ENCODE measurements at regions not wholly inside any gene's neighbourhood (a gene's known extent, or its start where the extent isn't known, plus 50 kb on each side); places are given as distances from the start of the nearest gene placed in this dataset.

GRCh38 chr18:44386401-44386800 lies 294.3 kb upstream of the SETBP1 start:
- Histone ChIP-seq H3K4me3 (no peak overlapping the region), H3K36me3 (ENCODE audit: insufficient read depth, low read length) (no peaks in the 10 kb centered on the region), H3K9me3 (ENCODE audit: low read depth, low read length) (no peaks in the 10 kb centered on the region), H3K9ac (ENCODE audit: insufficient read length) (no peak overlapping the region), H3K27ac (no peak overlapping the region)
- DNase-seq (ENCODE audit: low read depth, low spot score) = no peak
- no peak for TF ChIP-seq EZH2 (IDR thresholded peaks at IDR 0.05)
- TF ChIP-seq FOXP2 (optimal IDR thresholded peaks at IDR 0.05; ENCODE audit: control extremely low read depth, extremely low read length, insufficient read depth) = no peak
- no peak for TF ChIP-seq POLR2AphosphoS5 (IDR thresholded peaks at IDR 0.05; ENCODE audit: borderline replicate concordance, low read depth, low read length)

DNA sequence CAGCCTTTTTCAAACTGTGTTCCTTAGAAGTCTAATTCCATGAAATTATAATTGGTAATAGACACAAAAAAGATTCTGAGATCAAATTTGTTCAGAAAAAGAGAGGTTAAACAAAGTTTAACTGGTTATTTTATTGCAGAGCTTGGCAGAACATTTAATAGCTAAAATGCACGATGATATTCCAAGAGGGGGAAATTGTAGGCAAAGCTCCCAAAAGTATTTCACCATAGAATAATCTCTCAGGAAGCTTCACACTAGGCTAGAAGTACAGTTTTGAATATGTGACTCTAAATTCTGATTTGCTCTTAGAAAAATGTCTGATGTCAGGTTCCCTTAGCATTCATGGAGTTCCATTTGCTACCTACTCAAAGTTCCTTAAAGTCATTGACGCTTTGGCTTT lies 292.4 kb upstream of the SETBP1 start:
- Histone ChIP-seq H3K4me3 (no peak overlapping the region), H3K9ac (ENCODE audit: insufficient read length) (no peak overlapping the region), H3K9me3 (ENCODE audit: low read depth, low read length) (no peaks in the 10 kb centered on the region), H3K27ac (no peak overlapping the region), H3K36me3 (ENCODE audit: insufficient read depth, low read length) (no peaks in the 10 kb centered on the region)
- TF ChIP-seq EZH2 (IDR thresholded peaks at IDR 0.05) (no peak), POLR2AphosphoS5 (IDR thresholded peaks at IDR 0.05; ENCODE audit: borderline replicate concordance, low read depth, low read length) (no peak), FOXP2 (optimal IDR thresholded peaks at IDR 0.05; ENCODE audit: control extremely low read depth, extremely low read length, insufficient read depth) (no peak)
- DNase-seq (ENCODE audit: low read depth, low spot score) = no peak

GRCh38 chr18:44392933-44393332 lies 287.8 kb upstream of the SETBP1 start:
- H3K9ac ChIP-seq (ENCODE audit: insufficient read length) = no peak overlapping the region
- no peak overlapping the region for H3K4me3 ChIP-seq
- no peaks in the 10 kb centered on the region for H3K9me3 ChIP-seq (ENCODE audit: low read depth, low read length)
- DNase-seq (ENCODE audit: low read depth, low spot score) = no peak
- no peak overlapping the region for H3K27ac ChIP-seq
- H3K36me3 ChIP-seq (ENCODE audit: insufficient read depth, low read length) = no peaks in the 10 kb centered on the region
- TF ChIP-seq EZH2 (IDR thresholded peaks at IDR 0.05) = no peak

DNA sequence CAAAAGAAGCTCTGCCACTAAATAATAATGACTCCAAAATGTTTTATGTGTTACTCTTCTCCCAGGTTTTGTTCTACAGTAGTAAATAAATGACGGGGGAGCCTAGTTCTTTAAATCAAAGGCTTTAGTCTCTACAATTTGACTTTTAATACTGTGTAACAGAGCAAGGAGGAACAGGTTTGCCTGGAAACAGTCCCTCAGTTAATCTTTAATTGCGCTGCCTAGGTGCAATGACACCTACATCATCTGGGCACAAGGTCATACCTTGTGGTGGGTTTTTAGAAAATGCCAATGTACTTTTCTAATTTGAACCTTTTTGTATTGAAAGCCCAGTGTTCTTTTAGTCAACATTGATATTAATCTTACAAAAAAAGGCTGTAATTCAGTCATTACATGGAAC lies 287.3 kb upstream of the SETBP1 start:
- no peak for DNase-seq (ENCODE audit: low read depth, low spot score)
- no peak overlapping the region for H3K4me3 ChIP-seq
- no peak for TF ChIP-seq EZH2 (IDR thresholded peaks at IDR 0.05)
- TF ChIP-seq FOXP2 (optimal IDR thresholded peaks at IDR 0.05; ENCODE audit: control extremely low read depth, extremely low read length, insufficient read depth) = no peak
- no peak for TF ChIP-seq POLR2AphosphoS5 (IDR thresholded peaks at IDR 0.05; ENCODE audit: borderline replicate concordance, low read depth, low read length)
- no peak overlapping the region for H3K9ac ChIP-seq (ENCODE audit: insufficient read length)
- H3K36me3 ChIP-seq (ENCODE audit: insufficient read depth, low read length) = no peaks in the 10 kb centered on the region
- H3K27ac ChIP-seq = no peak overlapping the region
- no peaks in the 10 kb centered on the region for H3K9me3 ChIP-seq (ENCODE audit: low read depth, low read length)

DNA sequence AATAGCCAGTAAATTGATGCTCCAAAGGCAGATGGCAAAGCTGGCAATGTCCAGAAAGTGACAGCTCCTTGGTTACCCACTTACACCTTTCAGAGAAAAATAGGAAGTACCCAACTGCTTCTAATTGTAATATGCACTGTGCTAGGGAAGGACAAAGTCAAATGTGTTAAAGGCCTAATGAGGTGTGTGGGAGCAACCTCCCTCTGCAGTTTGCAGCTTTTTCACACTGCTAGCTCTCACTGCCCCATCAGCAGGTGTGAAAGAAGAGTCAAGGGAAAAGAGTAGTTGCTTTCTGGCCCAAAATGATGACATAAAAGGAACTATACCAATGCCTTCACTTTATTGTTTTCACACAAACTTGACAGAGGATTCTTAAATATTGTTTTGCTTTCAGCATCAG lies 284.1 kb upstream of the SETBP1 start:
- Histone ChIP-seq H3K36me3 (ENCODE audit: insufficient read depth, low read length) (no peaks in the 10 kb centered on the region), H3K4me3 (no peak overlapping the region), H3K9ac (ENCODE audit: insufficient read length) (no peak overlapping the region), H3K9me3 (ENCODE audit: low read depth, low read length) (no peaks in the 10 kb centered on the region), H3K27ac (no peak overlapping the region)
- DNase-seq (ENCODE audit: low read depth, low spot score) = no peak
- TF ChIP-seq POLR2AphosphoS5 (IDR thresholded peaks at IDR 0.05; ENCODE audit: borderline replicate concordance, low read depth, low read length) (no peak), FOXP2 (optimal IDR thresholded peaks at IDR 0.05; ENCODE audit: control extremely low read depth, extremely low read length, insufficient read depth) (no peak), EZH2 (IDR thresholded peaks at IDR 0.05) (no peak)

GRCh38 chr18:44409071-44409470 lies 271.6 kb upstream of the SETBP1 start:
- TF ChIP-seq POLR2AphosphoS5 (IDR thresholded peaks at IDR 0.05; ENCODE audit: borderline replicate concordance, low read depth, low read length) (no peak), FOXP2 (optimal IDR thresholded peaks at IDR 0.05; ENCODE audit: control extremely low read depth, extremely low read length, insufficient read depth) (no peak), EZH2 (IDR thresholded peaks at IDR 0.05) (no peak)
- Histone ChIP-seq H3K9me3 (ENCODE audit: low read depth, low read length) (no peaks in the 10 kb centered on the region), H3K27ac (no peak overlapping the region), H3K4me3 (no peak overlapping the region), H3K36me3 (ENCODE audit: insufficient read depth, low read length) (no peaks in the 10 kb centered on the region), H3K9ac (ENCODE audit: insufficient read length) (no peak overlapping the region)
- DNase-seq (ENCODE audit: low read depth, low spot score) = no peak

DNA sequence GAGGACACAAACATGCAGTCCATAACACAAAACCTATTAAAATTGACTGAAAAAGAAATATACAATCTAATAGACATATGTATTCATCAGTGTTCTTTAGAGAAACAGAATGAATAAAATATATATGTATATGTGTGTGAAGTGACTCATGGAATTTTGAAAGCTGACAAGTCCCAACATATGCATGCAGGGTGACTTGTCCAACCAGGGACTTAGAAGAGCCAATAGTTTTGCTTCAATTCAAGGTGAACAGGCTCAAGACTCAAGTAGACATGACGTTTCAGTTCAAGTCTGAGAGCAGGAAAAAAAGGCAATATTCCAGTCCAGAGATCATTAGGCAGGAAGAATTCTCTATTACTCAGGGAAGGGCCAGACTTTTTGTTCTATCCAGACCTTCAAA lies 271.2 kb upstream of the SETBP1 start:
- Histone ChIP-seq H3K4me3 (no peak overlapping the region), H3K9me3 (ENCODE audit: low read depth, low read length) (no peaks in the 10 kb centered on the region), H3K27ac (no peak overlapping the region), H3K9ac (ENCODE audit: insufficient read length) (no peak overlapping the region), H3K36me3 (ENCODE audit: insufficient read depth, low read length) (no peaks in the 10 kb centered on the region)
- no peak for DNase-seq (ENCODE audit: low read depth, low spot score)
- TF ChIP-seq FOXP2 (optimal IDR thresholded peaks at IDR 0.05; ENCODE audit: control extremely low read depth, extremely low read length, insufficient read depth) = no peak

DNA sequence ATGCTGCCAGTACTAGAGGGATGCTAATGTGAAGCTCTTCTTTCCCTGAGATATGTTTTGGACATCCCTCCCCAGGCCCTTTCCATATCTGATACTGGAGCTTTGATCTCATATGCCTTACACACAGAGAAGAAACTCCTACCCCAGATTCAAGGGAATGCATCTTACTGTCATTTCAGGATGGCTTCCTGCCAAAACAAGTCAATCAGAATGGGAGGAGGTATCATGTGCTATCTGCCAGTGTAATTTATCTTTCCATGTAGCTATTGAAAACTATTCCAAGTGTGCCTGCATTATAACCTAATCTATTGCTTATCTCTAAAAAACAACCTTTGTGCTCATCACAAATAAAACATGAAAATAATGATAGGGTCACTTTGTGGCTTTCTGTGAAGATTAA lies 269.9 kb upstream of the SETBP1 start:
- DNase-seq (ENCODE audit: low read depth, low spot score) = no peak
- no peak overlapping the region for H3K27ac ChIP-seq
- no peaks in the 10 kb centered on the region for H3K36me3 ChIP-seq (ENCODE audit: insufficient read depth, low read length)
- no peaks in the 10 kb centered on the region for H3K9me3 ChIP-seq (ENCODE audit: low read depth, low read length)
- no peak overlapping the region for H3K9ac ChIP-seq (ENCODE audit: insufficient read length)
- H3K4me3 ChIP-seq = no peak overlapping the region
- TF ChIP-seq FOXP2 (optimal IDR thresholded peaks at IDR 0.05; ENCODE audit: control extremely low read depth, extremely low read length, insufficient read depth) (no peak), EZH2 (IDR thresholded peaks at IDR 0.05) (no peak), POLR2AphosphoS5 (IDR thresholded peaks at IDR 0.05; ENCODE audit: borderline replicate concordance, low read depth, low read length) (no peak)

- H3K36me3 ChIP-seq (ENCODE audit: insufficient read depth, low read length) = no peaks in the 10 kb centered on the region
- no peak overlapping the region for H3K27ac ChIP-seq
- H3K9me3 ChIP-seq (ENCODE audit: low read depth, low read length) = no peaks in the 10 kb centered on the region
- no peak overlapping the region for H3K9ac ChIP-seq (ENCODE audit: insufficient read length)
- TF ChIP-seq FOXP2 (optimal IDR thresholded peaks at IDR 0.05; ENCODE audit: control extremely low read depth, extremely low read length, insufficient read depth) = no peak
- TF ChIP-seq EZH2 (IDR thresholded peaks at IDR 0.05) = no peak
- TF ChIP-seq POLR2AphosphoS5 (IDR thresholded peaks at IDR 0.05; ENCODE audit: borderline replicate concordance, low read depth, low read length) = no peak
- no peak for DNase-seq (ENCODE audit: low read depth, low spot score)
- H3K4me3 ChIP-seq = no peak overlapping the region
Observed at GRCh38 chr18:44411262-44411905, 269.3 kb upstream of the SETBP1 start.

All from SK-N-MC (cell line).